Panc1 (cell line): ENCODE measurements at regions not wholly inside any gene's neighbourhood (a gene's known extent, or its start where the extent isn't known, plus 50 kb on each side); places are given as distances from the start of the nearest gene placed in this dataset.

Experiments
- POLR2AphosphoS5 ChIP-seq: IDR thresholded peaks from 2 replicates; pipeline ENCODE4 v1.6.1; 2012; ENCODE audit warnings: mild to moderate bottlenecking, low read depth, low read length, moderate library complexity
- TCF7L2 ChIP-seq: IDR thresholded peaks from 2 replicates; pipeline ENCODE4 v1.6.1; 2011; ENCODE audit warnings: mild to moderate bottlenecking, low read depth, low read length, inconsistent platforms
- TF ChIP-seq, protein P1 (sequence below): fragments of 450-650 bp; IDR thresholded peaks from 2 replicates; pipeline ENCODE4 v1.5.1; 2017; ENCODE audit warnings: mild to moderate bottlenecking
- TF ChIP-seq, protein P2 (sequence below), 2 experiments: IDR thresholded peaks; 2 replicates each; pipeline ENCODE4 v1.6.1; 2011 to 2012; ENCODE audit warnings: low read depth in 2 of 2, control low read depth in 1 of 2, low read length in 1 of 2, mild to moderate bottlenecking in 1 of 2, moderate library complexity in 1 of 2; ENCODE audit not compliant: insufficient read depth in 1 of 2

DNA sequence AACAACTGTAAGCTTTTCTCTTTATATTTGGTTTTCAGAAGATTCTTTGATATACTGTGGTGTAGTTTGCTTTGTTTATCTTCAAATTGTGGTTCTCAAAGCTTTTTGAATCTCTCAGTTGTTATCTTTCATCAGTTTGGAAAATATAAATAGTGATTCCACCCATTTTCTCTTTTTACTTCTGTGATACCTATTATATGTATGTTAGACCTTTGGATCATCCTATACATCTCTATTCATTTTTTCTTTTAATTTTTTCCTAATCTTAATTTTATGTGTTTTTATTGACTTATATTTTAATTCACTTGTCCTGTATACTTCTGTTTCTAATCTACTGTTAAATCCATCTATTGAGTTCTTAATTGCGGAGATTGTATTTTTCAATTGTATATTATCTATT is 160.7 kb upstream of the COL8A1 start:
- no peak for TF ChIP-seq TCF7L2
- TF ChIP-seq, protein P1, sequence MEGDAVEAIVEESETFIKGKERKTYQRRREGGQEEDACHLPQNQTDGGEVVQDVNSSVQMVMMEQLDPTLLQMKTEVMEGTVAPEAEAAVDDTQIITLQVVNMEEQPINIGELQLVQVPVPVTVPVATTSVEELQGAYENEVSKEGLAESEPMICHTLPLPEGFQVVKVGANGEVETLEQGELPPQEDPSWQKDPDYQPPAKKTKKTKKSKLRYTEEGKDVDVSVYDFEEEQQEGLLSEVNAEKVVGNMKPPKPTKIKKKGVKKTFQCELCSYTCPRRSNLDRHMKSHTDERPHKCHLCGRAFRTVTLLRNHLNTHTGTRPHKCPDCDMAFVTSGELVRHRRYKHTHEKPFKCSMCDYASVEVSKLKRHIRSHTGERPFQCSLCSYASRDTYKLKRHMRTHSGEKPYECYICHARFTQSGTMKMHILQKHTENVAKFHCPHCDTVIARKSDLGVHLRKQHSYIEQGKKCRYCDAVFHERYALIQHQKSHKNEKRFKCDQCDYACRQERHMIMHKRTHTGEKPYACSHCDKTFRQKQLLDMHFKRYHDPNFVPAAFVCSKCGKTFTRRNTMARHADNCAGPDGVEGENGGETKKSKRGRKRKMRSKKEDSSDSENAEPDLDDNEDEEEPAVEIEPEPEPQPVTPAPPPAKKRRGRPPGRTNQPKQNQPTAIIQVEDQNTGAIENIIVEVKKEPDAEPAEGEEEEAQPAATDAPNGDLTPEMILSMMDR, result no peak
- TF ChIP-seq POLR2AphosphoS5, result no peak
- TF ChIP-seq, protein P2, sequence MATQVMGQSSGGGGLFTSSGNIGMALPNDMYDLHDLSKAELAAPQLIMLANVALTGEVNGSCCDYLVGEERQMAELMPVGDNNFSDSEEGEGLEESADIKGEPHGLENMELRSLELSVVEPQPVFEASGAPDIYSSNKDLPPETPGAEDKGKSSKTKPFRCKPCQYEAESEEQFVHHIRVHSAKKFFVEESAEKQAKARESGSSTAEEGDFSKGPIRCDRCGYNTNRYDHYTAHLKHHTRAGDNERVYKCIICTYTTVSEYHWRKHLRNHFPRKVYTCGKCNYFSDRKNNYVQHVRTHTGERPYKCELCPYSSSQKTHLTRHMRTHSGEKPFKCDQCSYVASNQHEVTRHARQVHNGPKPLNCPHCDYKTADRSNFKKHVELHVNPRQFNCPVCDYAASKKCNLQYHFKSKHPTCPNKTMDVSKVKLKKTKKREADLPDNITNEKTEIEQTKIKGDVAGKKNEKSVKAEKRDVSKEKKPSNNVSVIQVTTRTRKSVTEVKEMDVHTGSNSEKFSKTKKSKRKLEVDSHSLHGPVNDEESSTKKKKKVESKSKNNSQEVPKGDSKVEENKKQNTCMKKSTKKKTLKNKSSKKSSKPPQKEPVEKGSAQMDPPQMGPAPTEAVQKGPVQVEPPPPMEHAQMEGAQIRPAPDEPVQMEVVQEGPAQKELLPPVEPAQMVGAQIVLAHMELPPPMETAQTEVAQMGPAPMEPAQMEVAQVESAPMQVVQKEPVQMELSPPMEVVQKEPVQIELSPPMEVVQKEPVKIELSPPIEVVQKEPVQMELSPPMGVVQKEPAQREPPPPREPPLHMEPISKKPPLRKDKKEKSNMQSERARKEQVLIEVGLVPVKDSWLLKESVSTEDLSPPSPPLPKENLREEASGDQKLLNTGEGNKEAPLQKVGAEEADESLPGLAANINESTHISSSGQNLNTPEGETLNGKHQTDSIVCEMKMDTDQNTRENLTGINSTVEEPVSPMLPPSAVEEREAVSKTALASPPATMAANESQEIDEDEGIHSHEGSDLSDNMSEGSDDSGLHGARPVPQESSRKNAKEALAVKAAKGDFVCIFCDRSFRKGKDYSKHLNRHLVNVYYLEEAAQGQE (IDR thresholded peaks at IDR 0.05; ENCODE audit: insufficient read depth in 1 of 2, low read depth in 2 of 2, low read length in 1 of 2), result no peak
